ENCODE measurements at regions not wholly inside any gene's neighbourhood (a gene's known extent, or its start where the extent isn't known, plus 50 kb on each side); places are given as distances from the start of the nearest gene placed in this dataset.

DNA sequence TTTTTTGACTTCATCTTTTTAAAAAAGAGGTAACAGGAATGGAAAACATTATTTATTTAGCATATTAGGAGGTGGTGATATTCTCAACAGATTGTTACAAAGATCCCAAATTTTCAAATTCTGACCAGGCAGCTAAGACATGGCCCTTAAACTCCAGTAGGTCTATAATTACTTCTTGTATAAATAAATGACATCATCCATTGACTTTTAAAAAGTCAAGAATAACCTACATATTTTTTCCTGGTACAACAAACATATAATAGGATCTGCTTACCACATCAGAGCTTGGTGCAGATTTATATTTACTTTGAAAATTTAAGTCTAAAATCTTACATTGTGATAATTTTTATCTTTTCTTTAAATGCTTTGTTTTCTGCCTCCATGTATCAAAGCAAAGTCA lies 92.2 kb upstream of the TRPM3 start:
- Histone ChIP-seq H3K4me1 (ENCODE audit: control insufficient read depth, extremely low read depth, insufficient read depth, low read length) (no peaks in the 10 kb centered on the region), H2AFZ (ENCODE audit: low read depth, low read length) (no peak overlapping the region), H3K4me2 (ENCODE audit: insufficient read depth, low read length) (no peak overlapping the region), H3K36me3 (ENCODE audit: control insufficient read depth in 2 of 2, extremely low read depth in 1 of 2, insufficient read depth in 2 of 2, low read length in 2 of 2) (no peaks in the 10 kb centered on the region), H3K4me3 (replicated peaks in 1 of 3; ENCODE audit: insufficient read depth in 1 of 3, low read depth in 1 of 3, low read length in 3 of 3) (no peak overlapping the region), H3K9me1 (replicated peaks; ENCODE audit: control insufficient read depth, extremely low read depth, insufficient read depth, low read length) (no peaks in the 10 kb centered on the region), H3K27me3 (ENCODE audit: control insufficient read depth in 2 of 2, insufficient read depth in 2 of 2, low read length in 2 of 2) (no peaks in the 10 kb centered on the region), H3K79me2 (ENCODE audit: control insufficient read depth, insufficient read depth, low read length) (no peaks in the 10 kb centered on the region), H3K27ac (ENCODE audit: insufficient read depth, low read depth, low read length) (no peak overlapping the region), H4K20me1 (replicated peaks; ENCODE audit: control insufficient read depth, extremely low read depth, insufficient read depth, low read length) (no peaks in the 10 kb centered on the region), H3K9ac (replicated peaks; ENCODE audit: extremely low read depth, insufficient read depth, low read length) (no peak overlapping the region), H3K9me3 (replicated peaks; ENCODE audit: control insufficient read depth, insufficient read depth, low read length) (no peaks in the 10 kb centered on the region)
- CTCF ChIA-PET = interaction anchor here (1.2 kb wide), 1 partner anchor 573 kb away, joined by 4 read pairs; no protein-coding TSS in a partner anchor
- intact Hi-C loops (cut with micrococcal nuclease) = no loop called here
- TF ChIP-seq MYC (IDR thresholded peaks at IDR 0.05; ENCODE audit: low read depth, low read length) (no peak), POLR2AphosphoS5 (IDR thresholded peaks at IDR 0.05; ENCODE audit: insufficient read depth, low read depth, low read length) (no peak), EZH2 (IDR thresholded peaks at IDR 0.05; ENCODE audit: borderline replicate concordance, low read depth, low read length, severe bottlenecking) (no peak), POLR2A (IDR thresholded peaks at IDR 0.05; ENCODE audit: low read depth, low read length) (no peak), FOS (IDR thresholded peaks at IDR 0.05; ENCODE audit: borderline replicate concordance, insufficient read depth, low read length) (no peak), JUN (IDR thresholded peaks at IDR 0.05; ENCODE audit: borderline replicate concordance, insufficient read depth, insufficient read length, low read depth) (no peak), GATA2 (IDR thresholded peaks at IDR 0.05; ENCODE audit: insufficient read depth, insufficient read length, low read depth, low read length) (no peak)
- TF ChIP-seq, protein P1, sequence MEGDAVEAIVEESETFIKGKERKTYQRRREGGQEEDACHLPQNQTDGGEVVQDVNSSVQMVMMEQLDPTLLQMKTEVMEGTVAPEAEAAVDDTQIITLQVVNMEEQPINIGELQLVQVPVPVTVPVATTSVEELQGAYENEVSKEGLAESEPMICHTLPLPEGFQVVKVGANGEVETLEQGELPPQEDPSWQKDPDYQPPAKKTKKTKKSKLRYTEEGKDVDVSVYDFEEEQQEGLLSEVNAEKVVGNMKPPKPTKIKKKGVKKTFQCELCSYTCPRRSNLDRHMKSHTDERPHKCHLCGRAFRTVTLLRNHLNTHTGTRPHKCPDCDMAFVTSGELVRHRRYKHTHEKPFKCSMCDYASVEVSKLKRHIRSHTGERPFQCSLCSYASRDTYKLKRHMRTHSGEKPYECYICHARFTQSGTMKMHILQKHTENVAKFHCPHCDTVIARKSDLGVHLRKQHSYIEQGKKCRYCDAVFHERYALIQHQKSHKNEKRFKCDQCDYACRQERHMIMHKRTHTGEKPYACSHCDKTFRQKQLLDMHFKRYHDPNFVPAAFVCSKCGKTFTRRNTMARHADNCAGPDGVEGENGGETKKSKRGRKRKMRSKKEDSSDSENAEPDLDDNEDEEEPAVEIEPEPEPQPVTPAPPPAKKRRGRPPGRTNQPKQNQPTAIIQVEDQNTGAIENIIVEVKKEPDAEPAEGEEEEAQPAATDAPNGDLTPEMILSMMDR (IDR thresholded peaks at IDR 0.05; ENCODE audit: extremely low read depth in 1 of 2, insufficient read depth in 1 of 2, low read depth in 1 of 2, low read length in 2 of 2) = no peak
- TF ChIP-seq, protein P2, sequence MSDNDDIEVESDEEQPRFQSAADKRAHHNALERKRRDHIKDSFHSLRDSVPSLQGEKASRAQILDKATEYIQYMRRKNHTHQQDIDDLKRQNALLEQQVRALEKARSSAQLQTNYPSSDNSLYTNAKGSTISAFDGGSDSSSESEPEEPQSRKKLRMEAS (IDR thresholded peaks at IDR 0.05; ENCODE audit: insufficient read depth, insufficient read length) = no peak
- BruUV-seq (replicated peaks) = no TSS peak
- no peak for DNase-seq (ENCODE audit: low read depth, low spot score)
- FAIRE-seq = no peak
- POLR2A ChIA-PET = no interaction called here
- dilution Hi-C loops (cut with MboI; ENCODE audit: extremely low pct_ligation_motif_present, low sequenced_read_pairs) = no loop called here

Measured in endothelial cell of umbilical vein (primary cell).